ENCODE measurements at regions not wholly inside any gene's neighbourhood (a gene's known extent, or its start where the extent isn't known, plus 50 kb on each side); places are given as distances from the start of the nearest gene placed in this dataset.
"Not testable (repeated sequence)": the region's sequence is repeated elsewhere in the genome, so short reads cannot be mapped to it uniquely, and the experiment has no call there.

DNA sequence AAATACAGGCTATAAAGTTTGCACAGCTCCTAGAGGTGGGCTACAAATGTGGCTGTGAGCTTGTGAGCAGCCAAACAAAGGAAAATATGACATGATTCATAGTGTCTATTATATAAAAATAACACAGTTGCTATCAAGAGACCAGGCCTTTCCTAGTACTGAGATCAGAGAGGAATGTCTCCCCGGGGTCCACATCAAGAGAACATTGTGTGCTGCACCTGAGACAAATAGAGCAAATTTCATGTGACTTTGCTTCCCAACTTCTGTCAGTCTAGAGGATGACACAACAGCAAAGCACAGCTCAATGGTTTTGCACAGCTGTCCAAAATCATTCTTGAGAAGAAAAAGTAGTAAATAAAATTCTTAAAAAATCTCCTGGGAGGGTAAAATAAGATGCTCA is 297.5 kb upstream of the PRKD1 start:
- DNase-seq, result no peak

DNA sequence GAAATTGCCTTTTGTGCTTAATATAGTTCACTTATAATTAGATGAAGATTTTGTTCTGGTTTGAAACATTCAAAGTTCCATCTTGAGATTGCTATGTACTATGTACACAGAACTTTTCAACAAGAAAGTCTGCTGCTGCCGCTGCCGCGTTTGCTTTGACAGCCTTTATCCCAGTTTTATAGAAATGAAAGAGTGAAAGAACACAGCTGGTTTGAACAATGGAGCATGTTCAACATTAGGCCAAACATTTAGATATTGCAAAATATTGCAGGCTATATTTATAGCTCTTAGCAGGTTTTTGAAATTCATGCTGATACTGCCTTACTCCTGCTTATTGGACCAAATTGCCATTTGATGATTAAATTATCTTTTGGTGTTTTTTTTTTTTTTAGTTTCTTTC is 299.8 kb upstream of the PRKD1 start:
- no peak for DNase-seq

DNA sequence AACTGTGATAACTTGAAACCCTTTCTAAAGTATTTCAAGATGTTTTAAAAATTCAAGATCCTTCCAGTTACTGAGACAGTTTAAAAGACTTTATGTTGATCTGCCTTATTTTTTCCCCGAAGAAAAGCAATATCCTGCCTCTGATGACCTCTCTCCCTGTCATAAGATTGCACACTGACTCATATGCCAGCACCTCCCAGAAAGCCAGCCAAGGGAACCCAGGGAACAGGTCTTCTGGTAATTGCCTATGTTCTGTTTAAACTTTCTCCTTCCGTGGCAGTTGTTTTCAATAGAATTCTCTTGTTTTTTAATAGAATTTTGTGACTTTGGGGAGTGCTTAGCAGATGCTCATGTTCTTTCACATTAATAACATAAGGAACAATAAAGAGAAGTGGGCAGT is 300.2 kb upstream of the PRKD1 start:
- no peak for DNase-seq

DNA sequence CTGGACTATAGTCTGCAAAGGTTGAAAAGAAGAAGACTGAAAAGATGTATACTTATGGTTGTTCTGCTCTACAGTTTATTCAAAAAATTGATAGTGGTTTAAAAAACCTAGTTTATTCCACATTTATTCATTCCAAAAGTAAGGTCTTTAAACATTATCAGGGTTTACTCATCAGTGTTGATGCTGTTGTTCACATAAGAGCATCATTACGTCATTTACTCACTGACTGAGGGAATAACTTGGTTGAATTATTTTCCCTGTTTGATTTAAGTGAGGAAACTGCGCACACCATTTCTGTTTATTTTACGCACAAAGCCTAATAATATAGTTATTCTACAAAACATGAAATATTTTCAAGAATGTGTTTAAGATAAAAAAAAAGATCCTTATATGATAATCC is 303.1 kb upstream of the PRKD1 start:
- DNase-seq, result no peak

DNA sequence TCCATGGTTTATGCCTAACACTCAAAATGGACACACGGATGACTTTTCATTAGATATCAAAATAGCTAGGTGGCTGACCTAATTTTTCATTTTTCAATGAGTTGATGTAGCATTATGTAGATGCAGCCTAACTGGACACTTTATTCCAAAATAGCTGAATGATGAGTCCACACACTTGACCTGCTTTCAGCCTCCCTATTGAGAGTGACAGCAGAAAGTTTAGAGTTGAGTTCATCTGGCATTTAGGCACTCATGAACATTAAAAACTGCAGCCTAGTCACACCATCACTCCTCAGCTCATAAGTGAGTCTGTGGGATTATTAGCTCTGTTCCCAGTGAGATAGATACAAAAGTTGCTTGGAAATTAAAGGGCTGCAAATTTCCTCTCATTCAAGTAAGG is 307.3 kb upstream of the PRKD1 start:
- no peak for DNase-seq

DNA sequence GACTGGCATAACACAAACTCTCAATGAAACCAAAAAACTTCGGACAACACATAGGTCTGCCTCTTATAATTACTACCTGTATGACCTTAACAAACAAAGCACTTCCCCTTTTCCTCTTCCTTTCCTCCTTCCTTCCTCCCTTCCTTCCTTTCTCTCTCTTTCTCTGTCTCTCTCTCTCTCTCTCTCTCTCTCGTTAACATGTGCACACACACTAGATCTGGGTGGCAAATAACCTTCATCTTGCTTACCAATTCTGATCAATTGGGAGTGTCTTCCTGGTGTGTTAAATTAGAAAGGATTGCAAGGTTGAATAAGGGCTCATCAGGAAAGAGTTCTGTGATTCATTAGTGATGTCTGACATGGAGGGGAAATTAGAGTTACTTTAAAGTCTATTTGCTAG is 307.8 kb upstream of the PRKD1 start:
- no peak for DNase-seq

DNA sequence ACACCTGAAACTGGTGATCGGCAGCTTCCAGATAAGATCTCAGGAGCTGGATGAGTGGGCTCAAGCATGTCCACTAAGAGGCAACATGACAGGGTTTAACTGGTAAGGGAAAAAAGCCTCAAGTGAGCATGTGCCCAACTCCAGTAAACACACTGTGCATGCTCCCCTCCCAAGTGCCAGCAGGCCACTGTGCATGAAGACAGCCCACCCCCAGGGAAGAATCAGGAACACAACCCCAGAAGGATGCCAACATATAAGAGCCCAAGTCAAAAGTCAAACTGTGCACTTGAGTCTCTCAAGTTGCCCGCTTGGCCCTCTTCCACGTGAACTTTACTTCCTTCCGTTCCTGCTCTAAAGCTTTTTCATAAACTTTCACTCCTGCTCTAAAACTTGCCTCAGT is 311.3 kb upstream of the PRKD1 start:
- DNase-seq, result no peak

DNA sequence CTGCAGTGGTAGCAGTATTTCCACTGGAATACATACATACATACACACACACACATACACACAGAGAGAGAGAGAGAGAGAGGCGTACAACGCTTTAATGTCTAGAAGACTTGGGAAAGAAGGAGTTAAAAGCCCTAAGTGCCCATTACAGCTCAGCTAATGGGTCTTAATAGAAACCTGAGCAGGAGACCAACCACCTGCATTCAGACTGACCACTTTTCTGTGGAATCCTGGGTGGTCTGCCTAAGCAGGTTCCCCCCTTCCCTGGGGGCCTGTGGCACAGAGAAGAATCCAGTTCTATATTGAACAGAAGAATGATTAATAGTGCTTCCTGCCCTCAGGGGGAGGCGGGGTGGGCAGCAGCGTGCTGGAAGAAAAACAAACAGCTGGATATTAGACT is 312.4 kb upstream of the PRKD1 start:
- DNase-seq, result no peak

DNA sequence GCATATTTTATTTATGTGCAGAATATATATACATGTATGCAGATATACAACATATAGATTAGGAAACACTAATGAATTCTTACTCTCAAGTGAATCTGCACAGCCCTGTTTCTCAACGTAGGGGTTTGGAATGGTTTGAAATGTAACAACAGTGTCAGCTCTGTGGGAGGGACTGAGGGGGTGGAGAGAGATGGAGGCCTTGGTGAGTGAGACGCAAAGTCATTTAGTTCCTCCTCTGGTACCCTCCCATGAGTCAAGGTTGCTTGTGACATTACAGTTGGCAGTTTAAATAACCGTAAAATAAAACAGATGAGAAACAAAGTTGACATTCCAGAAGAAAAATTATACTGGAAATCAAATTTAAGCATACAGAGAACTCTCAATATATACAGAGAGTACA is 313.0 kb upstream of the PRKD1 start:
- DNase-seq, result no peak

DNA sequence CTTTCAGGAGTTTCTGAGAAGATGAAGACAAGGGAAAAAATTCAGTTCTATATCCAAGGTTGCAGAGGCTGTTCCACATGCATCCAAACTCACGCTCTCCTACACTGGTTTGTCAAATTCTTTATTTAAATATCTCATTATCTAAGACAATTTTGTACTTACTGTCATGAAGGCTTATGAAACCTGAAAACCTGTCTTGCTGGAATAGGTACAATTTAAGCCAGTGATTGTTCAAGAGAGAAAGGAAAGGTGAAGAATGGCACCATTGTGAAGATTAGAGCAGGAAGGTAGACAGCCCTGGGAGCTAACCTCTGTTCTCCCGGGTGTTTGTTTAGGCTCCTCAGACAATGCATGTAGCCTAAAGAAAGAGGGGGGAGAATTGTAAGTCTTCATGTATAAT is 315.1 kb upstream of the PRKD1 start:
- DNase-seq, result no peak

DNA sequence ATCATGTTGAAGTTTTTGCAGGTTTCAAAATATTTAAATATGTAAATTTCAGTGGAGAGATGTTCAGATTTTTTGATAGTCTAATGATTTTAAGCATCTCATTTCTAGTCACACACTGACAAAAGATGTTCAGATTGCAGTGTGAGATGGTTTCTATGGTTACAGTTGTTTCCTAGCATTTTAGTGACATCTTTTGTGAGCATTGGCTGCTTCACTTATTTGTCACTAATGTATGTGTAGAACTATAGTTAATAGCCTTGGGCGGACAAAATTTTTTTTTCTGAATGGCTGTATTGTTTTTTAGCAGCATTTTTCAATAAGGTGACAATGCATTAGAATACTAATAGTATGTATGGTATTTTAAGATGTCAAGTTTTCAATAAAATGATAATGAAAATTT is 315.6 kb upstream of the PRKD1 start:
- DNase-seq, result no peak

DNA sequence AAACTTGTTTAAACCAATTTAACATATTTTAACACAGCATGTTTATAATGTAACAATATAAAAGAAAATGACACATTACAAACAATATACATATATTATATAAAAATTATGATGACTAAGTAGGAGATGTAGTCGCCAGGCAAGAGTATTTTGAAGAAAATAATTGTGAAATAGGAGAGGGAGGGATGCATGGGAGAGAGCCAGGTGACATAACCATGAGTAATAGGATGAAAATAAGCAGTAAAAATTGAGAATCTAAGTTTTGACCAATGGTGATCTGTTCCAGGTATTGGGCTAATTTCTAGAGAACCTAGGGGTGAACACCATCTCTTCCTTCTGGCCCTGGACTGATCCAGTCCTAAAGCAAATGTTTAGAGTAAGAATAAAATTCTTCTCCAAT is 315.2 kb upstream of the G2E3 start:
- no peak for DNase-seq

DNA sequence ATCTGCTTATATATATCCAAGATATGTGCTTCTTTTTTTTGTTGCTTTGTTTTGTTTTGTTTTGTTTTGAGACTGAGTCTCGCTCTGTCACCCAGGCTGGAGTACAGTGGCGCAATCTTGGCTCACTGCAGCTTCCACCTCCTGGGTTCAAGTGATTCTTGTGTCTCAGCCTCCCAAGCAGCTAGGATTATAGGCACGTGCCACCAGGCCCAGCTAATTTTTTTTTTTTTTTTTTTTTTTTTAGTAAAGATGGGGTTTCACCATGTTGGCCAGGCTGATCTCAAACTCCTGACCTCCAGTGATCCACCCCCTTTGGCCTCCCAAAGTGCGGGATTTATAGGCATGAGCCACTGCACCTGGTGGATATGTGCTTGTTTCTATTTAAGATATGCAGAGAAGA is 314.6 kb upstream of the G2E3 start:
- DNase-seq, result not testable (repeated sequence)

DNA sequence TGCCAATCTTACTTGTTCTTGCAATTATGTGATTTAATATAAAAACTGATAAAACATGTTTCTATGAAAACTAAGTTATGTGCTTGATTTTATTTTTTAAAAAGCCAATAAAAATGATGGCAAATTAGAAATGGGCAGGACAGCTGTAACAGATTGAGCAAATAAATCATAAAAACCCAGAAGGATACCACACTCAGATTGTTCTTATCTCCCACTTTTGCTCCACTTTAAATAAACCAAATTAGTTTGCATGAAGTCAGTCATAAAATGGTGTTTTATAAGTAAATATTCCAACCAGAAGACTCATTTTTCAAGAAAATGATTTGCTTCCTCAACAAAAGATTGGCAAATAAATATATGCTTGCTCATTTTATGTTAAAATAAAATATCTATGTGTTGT is 307.9 kb upstream of the G2E3 start:
- DNase-seq, result no peak

DNA sequence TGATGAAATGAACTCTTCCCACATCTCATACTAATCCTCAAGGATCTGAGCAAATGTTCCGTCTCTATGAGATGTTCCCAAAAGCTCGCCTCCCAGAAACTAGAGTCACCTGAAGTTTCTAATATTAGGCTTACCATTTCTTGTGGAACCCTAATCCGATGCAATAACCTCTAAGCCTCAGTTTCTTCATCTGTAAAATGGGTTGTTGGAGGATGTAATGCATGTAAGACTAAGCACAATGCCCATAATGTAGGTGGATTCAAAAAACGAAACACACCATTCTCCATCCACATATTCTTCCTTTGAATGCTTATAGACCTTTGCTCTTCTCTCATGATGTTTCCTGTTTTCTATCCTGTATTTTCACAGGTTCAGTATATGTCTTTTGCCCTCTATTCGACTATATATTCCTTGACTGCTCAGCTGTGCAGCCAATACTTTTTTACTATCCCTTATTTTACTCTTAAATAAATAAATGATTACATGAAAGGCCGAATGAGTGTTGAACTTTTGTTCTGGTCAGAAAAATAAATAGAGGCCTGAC is 307.3 kb upstream of the G2E3 start:
- DNase-seq, result no peak

DNA sequence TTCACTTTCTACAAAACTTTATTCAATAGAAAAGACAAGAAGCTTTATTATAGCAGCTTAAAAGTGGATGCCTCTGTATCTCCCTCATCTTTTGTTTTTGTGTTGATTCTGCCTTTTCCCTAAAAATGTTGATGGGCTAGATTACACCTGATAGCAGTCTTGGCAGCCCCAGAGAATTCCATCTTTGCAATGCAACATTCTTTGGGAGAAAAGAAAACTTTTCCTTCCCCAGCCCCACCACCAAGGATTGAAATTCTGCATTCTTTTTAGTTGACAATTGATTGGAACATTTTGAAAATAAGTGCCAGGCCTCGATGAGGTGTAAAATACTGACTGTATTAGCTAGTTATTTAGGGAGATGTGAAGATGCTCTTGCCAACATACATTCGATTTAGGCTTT is 306.8 kb upstream of the G2E3 start:
- DNase-seq, result no peak

DNA sequence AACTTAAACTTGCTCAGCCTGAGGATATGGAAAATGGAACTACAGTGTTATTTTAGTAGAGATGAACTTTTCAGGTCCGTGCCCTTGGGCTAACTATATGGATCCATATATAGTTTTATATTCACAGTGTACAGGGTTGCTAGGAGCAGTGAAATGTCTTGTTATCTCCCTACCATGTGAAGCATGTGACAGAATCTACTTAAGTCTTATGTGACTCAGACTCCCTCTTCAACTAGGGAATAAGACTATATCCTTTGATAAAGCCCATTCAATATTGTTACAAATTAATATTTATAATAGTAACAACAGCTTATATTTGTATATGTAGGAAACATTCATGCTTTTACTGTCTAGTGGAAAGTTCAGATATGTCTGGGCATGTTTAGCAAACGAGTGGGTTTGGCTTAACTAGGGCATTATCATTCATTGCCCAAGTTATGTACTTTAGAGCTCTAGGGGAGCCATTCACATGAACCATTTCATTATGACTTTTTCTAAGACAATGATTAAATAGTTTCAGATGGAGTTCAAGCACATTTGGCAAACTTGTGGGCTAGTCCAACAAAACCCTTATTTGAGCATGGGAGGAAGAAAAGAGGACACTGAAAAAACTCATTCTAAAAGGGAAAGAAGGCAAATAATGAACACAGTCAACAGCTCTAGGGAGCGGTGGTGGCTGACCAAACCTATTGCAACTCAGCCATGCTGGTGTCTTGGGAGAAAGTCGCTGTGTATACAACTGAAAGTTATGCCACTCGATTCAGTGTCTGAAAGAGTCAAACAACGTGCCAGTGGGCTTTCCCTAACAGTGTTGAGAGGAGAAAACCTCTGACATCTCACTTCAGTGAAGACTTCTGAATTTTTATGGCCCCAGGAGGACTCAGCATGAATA is 305.9 kb upstream of the G2E3 start:
- DNase-seq, result no peak

DNA sequence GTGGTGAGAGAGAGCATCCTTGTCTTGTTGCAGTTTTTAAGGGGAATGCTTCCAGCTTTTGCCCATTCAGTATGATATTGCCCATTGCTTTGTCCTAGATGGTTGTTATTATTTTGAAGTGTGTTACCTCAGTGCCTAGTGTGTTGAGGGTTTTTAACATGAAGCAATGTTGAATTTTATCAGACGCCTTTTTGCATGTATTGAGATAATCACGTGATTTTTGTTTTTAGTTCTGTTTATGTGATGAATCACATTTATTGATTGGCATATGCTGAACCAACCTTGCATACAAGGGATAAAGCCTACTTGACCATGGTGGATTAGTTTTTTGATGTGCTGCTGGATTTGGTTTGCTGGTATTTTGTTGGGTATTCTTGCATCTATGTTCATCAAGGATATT is 302.3 kb upstream of the G2E3 start:
- DNase-seq, result no peak

DNA sequence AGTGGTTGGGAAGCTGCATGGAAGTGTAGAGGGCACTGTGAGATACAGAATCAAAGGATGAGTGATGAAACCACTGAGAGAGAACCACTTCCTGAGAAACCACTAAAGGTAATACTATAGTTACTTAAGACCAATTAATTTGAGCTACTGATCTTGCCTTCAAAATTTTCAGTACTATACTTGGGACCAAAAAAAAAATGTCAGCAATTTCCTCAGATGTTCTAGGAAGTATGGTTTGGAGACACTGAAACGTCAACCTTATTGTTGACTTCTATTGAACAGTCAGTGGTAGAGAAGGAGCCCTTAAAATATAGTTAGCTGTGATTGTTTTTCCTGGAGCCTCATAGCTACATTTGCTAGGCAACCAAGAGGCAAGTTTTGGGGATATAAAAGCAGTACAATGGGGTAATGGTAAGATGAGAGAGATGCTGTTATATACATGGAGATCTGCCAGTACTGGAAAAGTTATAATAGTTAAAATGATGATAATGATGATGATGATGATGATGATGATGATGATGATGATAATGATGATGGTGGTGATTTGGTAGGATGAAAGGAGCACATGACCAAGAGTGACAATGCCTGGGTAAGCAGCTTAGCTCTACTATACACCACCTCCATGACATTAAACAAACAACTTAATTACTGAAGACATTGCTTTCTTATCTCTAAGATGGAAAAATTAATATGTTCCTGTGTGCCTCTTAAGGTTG is 300.9 kb upstream of the G2E3 start:
- DNase-seq, result no peak

DNA sequence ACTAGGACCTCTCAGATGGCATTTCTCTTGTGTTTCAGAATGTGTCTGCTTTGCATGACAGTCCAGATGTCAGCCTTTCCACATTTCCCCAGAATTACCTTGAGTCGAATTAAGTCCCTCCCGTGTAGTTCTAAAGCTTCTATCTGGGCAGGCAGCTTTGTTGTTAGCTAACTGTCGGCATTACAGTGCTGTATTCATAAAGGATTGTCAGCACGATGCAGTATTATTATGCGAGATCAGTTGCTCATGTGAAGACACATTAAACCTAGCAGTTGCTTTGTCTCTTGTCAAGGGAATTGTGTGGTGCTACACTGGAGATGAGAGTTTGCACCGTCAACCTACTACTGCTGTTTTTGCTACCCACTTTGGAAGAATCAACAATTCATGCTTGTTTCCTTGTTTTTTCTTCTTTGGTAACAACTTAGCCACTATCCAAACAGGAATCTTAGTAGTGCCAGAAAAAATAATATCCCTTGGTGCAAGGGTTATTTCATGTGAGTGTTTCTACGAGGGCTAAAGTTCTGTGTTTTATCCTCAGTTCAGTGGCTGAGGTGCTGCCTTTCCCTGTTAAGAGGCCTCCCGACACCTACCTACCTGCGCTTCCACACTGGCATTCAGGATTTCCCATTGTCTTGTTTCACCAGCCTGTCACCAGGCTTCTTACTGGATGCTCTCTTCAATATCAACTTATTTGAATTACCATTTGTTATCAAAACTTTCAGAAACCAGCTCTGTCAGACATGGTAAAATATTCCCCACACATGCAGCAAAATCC is 297.9 kb upstream of the G2E3 start:
- DNase-seq, result no peak

DNA sequence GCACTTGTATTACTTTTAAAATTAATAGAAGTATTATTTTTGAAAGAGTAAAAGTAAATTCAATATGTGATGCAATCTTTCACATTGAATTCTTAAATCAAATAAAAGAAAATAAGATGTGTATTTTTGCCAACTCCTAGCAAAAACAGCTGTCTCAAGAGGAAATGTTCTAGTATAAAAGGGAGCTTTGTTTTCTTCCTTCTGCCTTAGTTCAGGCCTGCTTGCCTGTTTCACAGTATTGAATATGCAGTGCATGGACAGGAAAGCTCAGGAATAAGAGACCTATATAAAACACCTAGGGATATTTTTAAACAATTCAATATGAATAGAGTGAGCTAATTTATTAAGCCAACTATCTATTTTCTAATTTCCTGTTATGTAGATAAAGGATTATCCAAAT is 294.8 kb upstream of the G2E3 start:
- no peak for DNase-seq

DNA sequence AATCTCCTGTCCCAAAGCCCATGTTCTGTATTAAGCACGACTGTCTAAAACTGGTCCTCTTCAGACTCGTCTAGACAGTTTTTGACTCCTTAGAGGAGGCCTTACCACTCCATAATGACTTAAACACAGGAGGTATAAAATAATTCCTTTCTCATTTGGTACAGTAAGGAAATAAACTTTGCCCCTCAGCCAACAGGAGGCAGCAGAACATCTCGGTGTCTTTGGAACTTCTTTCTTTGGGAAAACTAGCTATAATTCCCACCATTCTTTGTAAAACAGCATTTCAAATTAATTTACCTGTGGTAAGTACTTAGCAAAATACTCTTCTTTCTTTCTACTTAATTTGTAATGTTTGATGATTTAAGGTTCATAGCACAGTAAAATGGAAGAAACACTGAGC is 292.7 kb upstream of the G2E3 start:
- DNase-seq, result no peak

DNA sequence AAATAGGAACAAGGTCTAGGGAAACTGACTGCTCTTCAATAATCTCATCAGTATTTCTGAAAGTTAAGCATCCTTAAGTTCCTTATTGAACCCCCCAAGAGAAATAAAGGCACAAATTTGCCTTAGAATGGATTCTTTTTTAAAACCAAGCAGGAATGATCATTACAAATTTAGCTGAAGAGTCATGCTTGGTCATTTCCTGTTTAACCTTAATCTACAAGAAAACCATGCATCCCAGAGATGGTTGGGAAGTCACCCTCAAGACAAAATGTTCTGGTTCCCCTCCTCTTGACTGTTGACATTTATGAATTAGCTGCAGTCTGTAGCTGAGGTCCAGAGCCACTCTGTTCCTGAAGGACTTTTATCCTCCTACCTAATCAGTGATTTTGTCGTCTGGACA is 291.8 kb upstream of the G2E3 start:
- DNase-seq, result no peak

Measured in activated CD4-positive, alpha-beta T cell treated with anti-CD3 and anti-CD28 coated beads, Interleukin-2, amount 50 U/mL, for 4 hours (primary cell).